SK-N-SH (cell line): ENCODE measurements at regions not wholly inside any gene's neighbourhood (a gene's known extent, or its start where the extent isn't known, plus 50 kb on each side); places are given as distances from the start of the nearest gene placed in this dataset.

Experiments
- CTCF ChIA-PET: fragments of 300-600, 350-600 bp; formaldehyde crosslinking; extraction: SDS; loops from one replicate; lab custom pipeline; 2021; lab: Yijun Ruan, JAX
- POLR2A ChIA-PET: fragments of 350-600 bp; sonication (Branson Sonifier 250); formaldehyde crosslinking; extraction: SDS; loops from one replicate; lab custom pipeline; 2020; ENCODE audit warnings: antibody characterized with exemption, inconsistent platforms; lab: Yijun Ruan, JAX
- DNase-seq: peaks from one replicate; pipeline ENCODE4 v3.0.0; 2012
- H2AFZ ChIP-seq: fragments of 200-600 bp; sonication (generic); 2 replicates; pipeline ENCODE4 v1.8.1; 2016; ENCODE audit warnings: antibody characterized with exemption, mild to moderate bottlenecking, low read depth
- H3F3A ChIP-seq: fragments of 200-600 bp; sonication (generic); replicated peaks from 2 replicates; pipeline ENCODE3; 2016; ENCODE audit warnings: antibody characterized with exemption, mild to moderate bottlenecking; ENCODE audit not compliant: insufficient read depth
- H3K27ac ChIP-seq, 2 experiments: fragments of 200-500 bp in 1 of 2; fragments of 200-600 bp in 1 of 2; sonication (Bioruptor generic) in 1 of 2; sonication (generic), shearing (Covaris generic) in 1 of 2; 2 replicates each; pipeline versions ENCODE4 v1.5.1 to v1.6.1; 2014 to 2016; ENCODE audit warnings: low read depth in 2 of 2, inconsistent platforms in 1 of 2, low read length in 1 of 2, mild to moderate bottlenecking in 1 of 2, mixed read lengths in 1 of 2
- H3K27me3 ChIP-seq: fragments of 200-600 bp; sonication (generic), shearing (Covaris generic); 2 replicates; pipeline ENCODE4 v1.6.1; 2016; ENCODE audit warnings: mixed run types; ENCODE audit not compliant: insufficient read depth
- H3K36me3 ChIP-seq, 2 experiments: fragments of 200-500 bp in 1 of 2; fragments of 200-600 bp in 1 of 2; sonication (Bioruptor generic) in 1 of 2; sonication (generic) in 1 of 2; replicated peaks in 1 of 2; 2 replicates each; pipeline versions ENCODE3 to v1.5.1; 2014 to 2016; ENCODE audit warnings: low read length in 1 of 2, mild to moderate bottlenecking in 1 of 2; ENCODE audit not compliant: insufficient read depth in 2 of 2, control insufficient read depth in 1 of 2
- H3K4me1 ChIP-seq, 2 experiments: fragments of 200-500 bp in 1 of 2; fragments of 200-600 bp in 1 of 2; sonication (Bioruptor generic) in 1 of 2; sonication (generic), shearing (Covaris generic) in 1 of 2; 2 replicates each; pipeline versions ENCODE4 v1.5.1 to v1.6.1; 2014 to 2016; ENCODE audit warnings: low read depth in 1 of 2, low read length in 1 of 2, mixed run types in 1 of 2; ENCODE audit not compliant: insufficient read depth in 2 of 2, control insufficient read depth in 1 of 2
- H3K4me2 ChIP-seq: fragments of 200-600 bp; sonication (generic), shearing (Covaris generic); 2 replicates; pipeline ENCODE4 v1.6.1; 2017; ENCODE audit warnings: mixed run types
- H3K4me3 ChIP-seq, 2 experiments: fragments of 200-500 bp in 1 of 2; fragments of 200-600 bp in 1 of 2; sonication (Bioruptor generic) in 1 of 2; sonication (generic), shearing (Covaris generic) in 1 of 2; 2 replicates each; pipeline versions ENCODE4 v1.5.1 to v1.8.1; 2014 to 2016; ENCODE audit warnings: low read depth in 2 of 2, inconsistent platforms in 1 of 2, low read length in 1 of 2, mild to moderate bottlenecking in 1 of 2, mixed read lengths in 1 of 2, moderate library complexity in 1 of 2
- H3K79me2 ChIP-seq: fragments of 200-600 bp; sonication (generic); 2 replicates; pipeline ENCODE4 v1.8.1; 2017; ENCODE audit warnings: mild to moderate bottlenecking; ENCODE audit not compliant: insufficient read depth
- H3K9ac ChIP-seq: fragments of 200-600 bp; sonication (generic); 2 replicates; pipeline ENCODE4 v1.6.1; 2017; ENCODE audit warnings: mixed run types
- H3K9me2 ChIP-seq: fragments of 200-600 bp; sonication (generic); 2 replicates; pipeline ENCODE4 v1.6.1; 2017; ENCODE audit warnings: mixed run types
- H3K9me3 ChIP-seq: fragments of 200-600 bp; sonication (generic); 2 replicates; pipeline ENCODE4 v1.6.1; 2017; ENCODE audit warnings: mixed run types, mild to moderate bottlenecking, moderate library complexity
- H4K20me1 ChIP-seq: fragments of 200-600 bp; sonication (generic); 2 replicates; pipeline ENCODE4 v1.6.1; 2017; ENCODE audit warnings: mild to moderate bottlenecking, mixed run types; ENCODE audit not compliant: insufficient read depth
- CHD2 ChIP-seq: fragments of 150-350 bp; IDR thresholded peaks from 2 replicates; pipeline ENCODE4 v1.6.1; 2018; ENCODE audit warnings: low read length; ENCODE audit not compliant: partially characterized antibody
- EZH2phosphoT487 ChIP-seq: fragments of 200-600 bp; sonication (generic); IDR thresholded peaks from 2 replicates; pipeline ENCODE4 v1.6.1; 2017; ENCODE audit warnings: low read depth, mixed run types, mild to moderate bottlenecking, antibody characterized with exemption, moderate library complexity, borderline replicate concordance
- FOSL2 ChIP-seq: IDR thresholded peaks from 2 replicates; pipeline ENCODE4 v1.4.0; 2012; ENCODE audit warnings: low read depth, mild to moderate bottlenecking, moderate library complexity, borderline replicate concordance
- FOXJ3 ChIP-seq: sonication (generic); formaldehyde crosslinking; IDR thresholded peaks from 2 replicates; pipeline ENCODE4 v1.5.1; 2020; ENCODE audit warnings: mild to moderate bottlenecking, missing genetic modification reagents
- MEF2A ChIP-seq: IDR thresholded peaks from 2 replicates; pipeline ENCODE4 v1.4.0; 2012; ENCODE audit warnings: low read depth, borderline replicate concordance
- MXI1 ChIP-seq: IDR thresholded peaks from 2 replicates; pipeline ENCODE4 v1.6.1; 2012; ENCODE audit warnings: mild to moderate bottlenecking, low read depth, low read length, improper control_type of control experiment
- NFIC ChIP-seq: IDR thresholded peaks from 2 replicates; pipeline ENCODE4 v1.4.0; 2012; ENCODE audit warnings: borderline replicate concordance
- NRF1 ChIP-seq: IDR thresholded peaks from 2 replicates; pipeline ENCODE4 v1.6.1; 2012; ENCODE audit warnings: low read depth, mild to moderate bottlenecking, low read length
- RAD21 ChIP-seq: IDR thresholded peaks from 2 replicates; pipeline ENCODE4 v1.6.1; 2012; ENCODE audit warnings: mild to moderate bottlenecking, low read length
- RCOR1 ChIP-seq: fragments of 150-350 bp; IDR thresholded peaks from 2 replicates; pipeline ENCODE4 v1.6.1; 2017; ENCODE audit warnings: antibody characterized with exemption, low read length
- RFX5 ChIP-seq: IDR thresholded peaks from 2 replicates; pipeline ENCODE4 v1.6.1; 2012; ENCODE audit warnings: mild to moderate bottlenecking, improper control_type of control experiment, low read length
- RXRA ChIP-seq: IDR thresholded peaks from 2 replicates; pipeline ENCODE4 v1.4.0; 2012; ENCODE audit warnings: low read depth, mild to moderate bottlenecking, borderline replicate concordance
- SMC3 ChIP-seq: IDR thresholded peaks from 2 replicates; pipeline ENCODE4 v1.6.1; 2012; ENCODE audit warnings: low read depth, low read length, improper control_type of control experiment
- YY1 ChIP-seq: IDR thresholded peaks from 2 replicates; pipeline ENCODE4 v1.4.0; 2012; ENCODE audit warnings: low read depth, mild to moderate bottlenecking
- WGBS: methylation state at CpG from one replicate; pipeline ENCODE4 v1.1.6; 2017; ENCODE audit warnings: low lambda C conversion rate; 5-methylcytosine and 5-hydroxymethylcytosine counted together
- TF ChIP-seq, protein P1 (sequence below): IDR thresholded peaks from 2 replicates; pipeline ENCODE4 v1.4.0; 2012; ENCODE audit warnings: low read depth
- TF ChIP-seq, protein P2 (sequence below): fragments of 150-350 bp; IDR thresholded peaks from 2 replicates; pipeline ENCODE4 v1.6.1; 2017; ENCODE audit warnings: antibody characterized with exemption, low read length, low read depth, borderline replicate concordance
- TF ChIP-seq, protein P3 (sequence below): fragments of 200-600 bp; sonication (generic); IDR thresholded peaks from 2 replicates; pipeline ENCODE4 v1.6.1; 2017; ENCODE audit warnings: antibody characterized with exemption, mild to moderate bottlenecking, moderate library complexity
- TF ChIP-seq, protein P4 (sequence below): IDR thresholded peaks from 2 replicates; pipeline ENCODE4 v1.6.1; 2012; ENCODE audit warnings: mild to moderate bottlenecking, low read depth, low read length, moderate library complexity
- TF ChIP-seq, protein P5 (sequence below): IDR thresholded peaks from 2 replicates; pipeline ENCODE4 v1.4.0; 2012; ENCODE audit warnings: low read depth, borderline replicate concordance

DNA sequence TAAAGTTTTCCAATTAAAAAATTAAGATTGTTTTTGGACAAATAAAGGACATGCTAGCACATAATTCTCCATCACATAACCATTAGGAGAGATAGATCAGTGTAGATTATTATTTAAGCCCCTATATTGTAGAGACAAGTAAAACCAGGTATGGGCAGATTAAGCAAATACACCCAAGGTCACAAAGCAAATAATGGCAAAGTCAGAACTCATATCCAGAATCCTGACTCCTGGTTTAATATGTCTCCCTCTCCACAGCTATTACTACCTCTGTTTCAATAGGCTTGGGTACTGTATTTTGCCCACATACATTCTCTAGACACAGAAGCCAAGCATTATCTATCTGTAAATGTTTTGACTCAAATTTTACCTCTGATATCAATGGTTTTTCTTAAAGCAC is 282.3 kb downstream of the EPHA4 start:
- H3K9me2 ChIP-seq = no peaks in the 10 kb centered on the region
- H3K4me3 ChIP-seq = no peak overlapping the region
- no peaks in the 10 kb centered on the region for H3F3A ChIP-seq
- no peak overlapping the region for H2AFZ ChIP-seq
- no peak overlapping the region for H3K9ac ChIP-seq
- ChIA-PET CTCF (interaction anchor here (0.5 kb wide), 1 partner anchor 580 kb away, joined by 3 read pairs; no protein-coding TSS in a partner anchor), POLR2A (interaction anchor here (0.6 kb wide), 1 partner anchor 762 kb away, joined by 3 read pairs; no protein-coding TSS in a partner anchor)
- no peaks in the 10 kb centered on the region for H3K79me2 ChIP-seq
- TF ChIP-seq MEF2A = no peak
- TF ChIP-seq, protein P1, sequence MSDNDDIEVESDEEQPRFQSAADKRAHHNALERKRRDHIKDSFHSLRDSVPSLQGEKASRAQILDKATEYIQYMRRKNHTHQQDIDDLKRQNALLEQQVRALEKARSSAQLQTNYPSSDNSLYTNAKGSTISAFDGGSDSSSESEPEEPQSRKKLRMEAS = no peak
- TF ChIP-seq FOSL2 = no peak
- TF ChIP-seq RCOR1 = no peak
- TF ChIP-seq RXRA = no peak
- no peak for TF ChIP-seq NRF1
- TF ChIP-seq, protein P2, sequence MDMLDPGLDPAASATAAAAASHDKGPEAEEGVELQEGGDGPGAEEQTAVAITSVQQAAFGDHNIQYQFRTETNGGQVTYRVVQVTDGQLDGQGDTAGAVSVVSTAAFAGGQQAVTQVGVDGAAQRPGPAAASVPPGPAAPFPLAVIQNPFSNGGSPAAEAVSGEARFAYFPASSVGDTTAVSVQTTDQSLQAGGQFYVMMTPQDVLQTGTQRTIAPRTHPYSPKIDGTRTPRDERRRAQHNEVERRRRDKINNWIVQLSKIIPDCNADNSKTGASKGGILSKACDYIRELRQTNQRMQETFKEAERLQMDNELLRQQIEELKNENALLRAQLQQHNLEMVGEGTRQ = no peak
- TF ChIP-seq NFIC = no peak
- no peak for TF ChIP-seq YY1
- no peaks in the 10 kb centered on the region for H3K9me3 ChIP-seq
- no peak for DNase-seq
- no peaks in the 10 kb centered on the region for H4K20me1 ChIP-seq
- no peaks in the 10 kb centered on the region; a peak in 1 of 4 replicates for H3K4me1 ChIP-seq
- no peaks in the 10 kb centered on the region for H3K36me3 ChIP-seq
- no peak overlapping the region for H3K27ac ChIP-seq
- no peaks in the 10 kb centered on the region for H3K27me3 ChIP-seq
- no peak overlapping the region for H3K4me2 ChIP-seq

DNA sequence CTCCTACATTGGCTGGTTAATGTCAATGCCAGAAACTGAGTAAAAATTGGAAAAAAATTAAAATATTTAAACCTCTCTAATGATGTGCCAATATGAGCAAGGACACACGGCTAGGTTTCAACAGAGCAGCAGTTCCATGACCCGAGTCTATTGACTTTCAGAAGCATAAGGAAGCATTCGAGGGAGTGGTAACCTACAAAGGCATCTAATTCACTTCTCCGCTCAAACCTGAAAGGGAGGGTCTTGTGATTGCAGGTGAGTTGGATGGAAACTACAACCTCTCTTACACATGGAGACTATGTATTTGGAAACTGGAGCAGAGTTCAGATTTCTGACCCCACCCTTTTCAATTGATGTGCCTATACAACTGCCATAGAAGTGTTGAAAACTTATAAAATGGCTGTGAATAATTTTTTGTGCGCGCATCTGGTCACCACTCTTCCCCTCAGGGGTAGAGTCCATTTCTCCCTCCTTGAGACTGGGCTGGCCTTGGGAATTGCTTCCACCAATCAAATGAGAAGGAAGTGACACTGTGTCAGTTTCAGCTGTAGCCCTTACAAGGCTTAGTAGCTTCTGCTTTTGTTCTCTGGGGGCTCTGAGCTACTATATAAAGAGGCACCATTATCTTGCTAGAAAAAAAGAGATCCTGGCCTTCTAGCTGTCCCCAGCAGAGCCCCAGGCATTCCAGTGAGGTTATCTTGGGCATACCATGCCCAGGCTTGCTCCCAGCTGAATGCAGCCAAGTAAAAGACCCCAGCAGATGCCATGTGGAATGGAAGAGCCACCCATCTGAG is 278.0 kb downstream of the EPHA4 start:
- Histone ChIP-seq H3K4me2 (no peak overlapping the region), H2AFZ (no peak overlapping the region), H3F3A (no peaks in the 10 kb centered on the region), H3K27me3 (no peaks in the 10 kb centered on the region), H3K36me3 (no peaks in the 10 kb centered on the region), H4K20me1 (no peaks in the 10 kb centered on the region), H3K9me2 (no peaks in the 10 kb centered on the region), H3K4me1 (no peaks in the 10 kb centered on the region; a peak in 1 of 4 replicates), H3K9me3 (no peaks in the 10 kb centered on the region), H3K9ac (no peak overlapping the region), H3K27ac (no peak overlapping the region), H3K4me3 (no peak overlapping the region), H3K79me2 (no peaks in the 10 kb centered on the region)
- POLR2A ChIA-PET = no interaction called here
- 36% methylated on average over 6 of the region's 6 CpGs for WGBS
- CTCF ChIA-PET = no interaction called here
- no peak for DNase-seq
- TF ChIP-seq, protein P2 = no peak
- TF ChIP-seq MXI1 = no peak
- TF ChIP-seq, protein P3, sequence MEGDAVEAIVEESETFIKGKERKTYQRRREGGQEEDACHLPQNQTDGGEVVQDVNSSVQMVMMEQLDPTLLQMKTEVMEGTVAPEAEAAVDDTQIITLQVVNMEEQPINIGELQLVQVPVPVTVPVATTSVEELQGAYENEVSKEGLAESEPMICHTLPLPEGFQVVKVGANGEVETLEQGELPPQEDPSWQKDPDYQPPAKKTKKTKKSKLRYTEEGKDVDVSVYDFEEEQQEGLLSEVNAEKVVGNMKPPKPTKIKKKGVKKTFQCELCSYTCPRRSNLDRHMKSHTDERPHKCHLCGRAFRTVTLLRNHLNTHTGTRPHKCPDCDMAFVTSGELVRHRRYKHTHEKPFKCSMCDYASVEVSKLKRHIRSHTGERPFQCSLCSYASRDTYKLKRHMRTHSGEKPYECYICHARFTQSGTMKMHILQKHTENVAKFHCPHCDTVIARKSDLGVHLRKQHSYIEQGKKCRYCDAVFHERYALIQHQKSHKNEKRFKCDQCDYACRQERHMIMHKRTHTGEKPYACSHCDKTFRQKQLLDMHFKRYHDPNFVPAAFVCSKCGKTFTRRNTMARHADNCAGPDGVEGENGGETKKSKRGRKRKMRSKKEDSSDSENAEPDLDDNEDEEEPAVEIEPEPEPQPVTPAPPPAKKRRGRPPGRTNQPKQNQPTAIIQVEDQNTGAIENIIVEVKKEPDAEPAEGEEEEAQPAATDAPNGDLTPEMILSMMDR = no peak
- no peak for TF ChIP-seq EZH2phosphoT487
- TF ChIP-seq SMC3 = no peak
- TF ChIP-seq FOXJ3 = no peak
- TF ChIP-seq, protein P4, sequence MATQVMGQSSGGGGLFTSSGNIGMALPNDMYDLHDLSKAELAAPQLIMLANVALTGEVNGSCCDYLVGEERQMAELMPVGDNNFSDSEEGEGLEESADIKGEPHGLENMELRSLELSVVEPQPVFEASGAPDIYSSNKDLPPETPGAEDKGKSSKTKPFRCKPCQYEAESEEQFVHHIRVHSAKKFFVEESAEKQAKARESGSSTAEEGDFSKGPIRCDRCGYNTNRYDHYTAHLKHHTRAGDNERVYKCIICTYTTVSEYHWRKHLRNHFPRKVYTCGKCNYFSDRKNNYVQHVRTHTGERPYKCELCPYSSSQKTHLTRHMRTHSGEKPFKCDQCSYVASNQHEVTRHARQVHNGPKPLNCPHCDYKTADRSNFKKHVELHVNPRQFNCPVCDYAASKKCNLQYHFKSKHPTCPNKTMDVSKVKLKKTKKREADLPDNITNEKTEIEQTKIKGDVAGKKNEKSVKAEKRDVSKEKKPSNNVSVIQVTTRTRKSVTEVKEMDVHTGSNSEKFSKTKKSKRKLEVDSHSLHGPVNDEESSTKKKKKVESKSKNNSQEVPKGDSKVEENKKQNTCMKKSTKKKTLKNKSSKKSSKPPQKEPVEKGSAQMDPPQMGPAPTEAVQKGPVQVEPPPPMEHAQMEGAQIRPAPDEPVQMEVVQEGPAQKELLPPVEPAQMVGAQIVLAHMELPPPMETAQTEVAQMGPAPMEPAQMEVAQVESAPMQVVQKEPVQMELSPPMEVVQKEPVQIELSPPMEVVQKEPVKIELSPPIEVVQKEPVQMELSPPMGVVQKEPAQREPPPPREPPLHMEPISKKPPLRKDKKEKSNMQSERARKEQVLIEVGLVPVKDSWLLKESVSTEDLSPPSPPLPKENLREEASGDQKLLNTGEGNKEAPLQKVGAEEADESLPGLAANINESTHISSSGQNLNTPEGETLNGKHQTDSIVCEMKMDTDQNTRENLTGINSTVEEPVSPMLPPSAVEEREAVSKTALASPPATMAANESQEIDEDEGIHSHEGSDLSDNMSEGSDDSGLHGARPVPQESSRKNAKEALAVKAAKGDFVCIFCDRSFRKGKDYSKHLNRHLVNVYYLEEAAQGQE = no peak
- TF ChIP-seq, protein P5, sequence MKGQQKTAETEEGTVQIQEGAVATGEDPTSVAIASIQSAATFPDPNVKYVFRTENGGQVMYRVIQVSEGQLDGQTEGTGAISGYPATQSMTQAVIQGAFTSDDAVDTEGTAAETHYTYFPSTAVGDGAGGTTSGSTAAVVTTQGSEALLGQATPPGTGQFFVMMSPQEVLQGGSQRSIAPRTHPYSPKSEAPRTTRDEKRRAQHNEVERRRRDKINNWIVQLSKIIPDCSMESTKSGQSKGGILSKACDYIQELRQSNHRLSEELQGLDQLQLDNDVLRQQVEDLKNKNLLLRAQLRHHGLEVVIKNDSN = no peak
- no peak for TF ChIP-seq RAD21
- TF ChIP-seq RFX5 = no peak
- no peak for TF ChIP-seq CHD2
